ENCODE measurements at regions not wholly inside any gene's neighbourhood (a gene's known extent, or its start where the extent isn't known, plus 50 kb on each side); places are given as distances from the start of the nearest gene placed in this dataset.

GRCh38 chr16:73703891-73704290 is 592.7 kb upstream of the PSMD7 start:
- ChIA-PET RAD21 (ENCODE audit: low non-redundant PET in 1 of 2, low total read pairs in 2 of 2, uncharacterized antibody in 2 of 2, unreplicated experiment in 2 of 2) (no interaction called here), POLR2A (no interaction called here), CTCF (no interaction called here)
- intact Hi-C loops (cut with micrococcal nuclease): no loop called here
- Histone ChIP-seq H4K20me1 (ENCODE audit: insufficient read depth) (no peaks in the 10 kb centered on the region), H3K4me3 (replicated peaks in 1 of 2; ENCODE audit: low read depth in 1 of 2, low read length in 2 of 2) (no peak overlapping the region), H3K79me2 (ENCODE audit: insufficient read depth, low read length) (no peaks in the 10 kb centered on the region), H3K27ac (ENCODE audit: low read depth, low read length) (no peak overlapping the region), H2AFZ (ENCODE audit: low read depth, low read length, poor library complexity, severe bottlenecking) (no peak overlapping the region), H3K9me3 (ENCODE audit: control insufficient read depth in 1 of 2, insufficient read depth in 1 of 2, low read depth in 1 of 2, low read length in 2 of 2) (no peaks in the 10 kb centered on the region), H3K27me3 (ENCODE audit: insufficient read depth, low read length) (peaks cover 42% of the 10 kb centered on the region), H3K9ac (ENCODE audit: low read length) (no peak overlapping the region), H3K4me2 (ENCODE audit: low read length) (no peak overlapping the region), H3K9me2 (ENCODE audit: insufficient read depth) (no peaks in the 10 kb centered on the region), H3K4me1 (ENCODE audit: control insufficient read depth in 1 of 2, insufficient read depth in 2 of 2, low read length in 2 of 2) (no peaks in the 10 kb centered on the region), H3K36me3 (ENCODE audit: control insufficient read depth in 1 of 2, insufficient read depth in 2 of 2, low read length in 2 of 2) (no peaks in the 10 kb centered on the region)
- TF ChIP-seq CEBPB (IDR thresholded peaks at IDR 0.05; ENCODE audit: low read depth): no peak
- no peak for TF ChIP-seq EZH2 (IDR thresholded peaks at IDR 0.05)
- TF ChIP-seq ATF3 (IDR thresholded peaks at IDR 0.05): no peak
- no peak for TF ChIP-seq EGR1 (IDR thresholded peaks at IDR 0.05; ENCODE audit: low read depth)
- no peak for TF ChIP-seq SIN3A (IDR thresholded peaks at IDR 0.05; ENCODE audit: low read depth)
- TF ChIP-seq, protein P1, sequence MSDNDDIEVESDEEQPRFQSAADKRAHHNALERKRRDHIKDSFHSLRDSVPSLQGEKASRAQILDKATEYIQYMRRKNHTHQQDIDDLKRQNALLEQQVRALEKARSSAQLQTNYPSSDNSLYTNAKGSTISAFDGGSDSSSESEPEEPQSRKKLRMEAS (IDR thresholded peaks at IDR 0.05): no peak
- TF ChIP-seq ZFX (IDR thresholded peaks at IDR 0.05): no peak
- TF ChIP-seq POLR2AphosphoS5 (IDR thresholded peaks at IDR 0.05; ENCODE audit: low read depth, low read length): no peak
- no peak for TF ChIP-seq JUND (IDR thresholded peaks at IDR 0.05)
- TF ChIP-seq RAD21 (IDR thresholded peaks at IDR 0.05; ENCODE audit: low read depth): no peak
- TF ChIP-seq SRF (IDR thresholded peaks at IDR 0.05; ENCODE audit: low read depth): no peak
- TF ChIP-seq, protein P2, sequence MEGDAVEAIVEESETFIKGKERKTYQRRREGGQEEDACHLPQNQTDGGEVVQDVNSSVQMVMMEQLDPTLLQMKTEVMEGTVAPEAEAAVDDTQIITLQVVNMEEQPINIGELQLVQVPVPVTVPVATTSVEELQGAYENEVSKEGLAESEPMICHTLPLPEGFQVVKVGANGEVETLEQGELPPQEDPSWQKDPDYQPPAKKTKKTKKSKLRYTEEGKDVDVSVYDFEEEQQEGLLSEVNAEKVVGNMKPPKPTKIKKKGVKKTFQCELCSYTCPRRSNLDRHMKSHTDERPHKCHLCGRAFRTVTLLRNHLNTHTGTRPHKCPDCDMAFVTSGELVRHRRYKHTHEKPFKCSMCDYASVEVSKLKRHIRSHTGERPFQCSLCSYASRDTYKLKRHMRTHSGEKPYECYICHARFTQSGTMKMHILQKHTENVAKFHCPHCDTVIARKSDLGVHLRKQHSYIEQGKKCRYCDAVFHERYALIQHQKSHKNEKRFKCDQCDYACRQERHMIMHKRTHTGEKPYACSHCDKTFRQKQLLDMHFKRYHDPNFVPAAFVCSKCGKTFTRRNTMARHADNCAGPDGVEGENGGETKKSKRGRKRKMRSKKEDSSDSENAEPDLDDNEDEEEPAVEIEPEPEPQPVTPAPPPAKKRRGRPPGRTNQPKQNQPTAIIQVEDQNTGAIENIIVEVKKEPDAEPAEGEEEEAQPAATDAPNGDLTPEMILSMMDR (IDR thresholded peaks at IDR 0.05 in 2 of 3, conservative IDR thresholded peaks at IDR 0.05 in 1 of 3; ENCODE audit: borderline replicate concordance in 1 of 3, insufficient read depth in 1 of 3, low read depth in 2 of 3, low read length in 2 of 3): no peak
- no peak for TF ChIP-seq CBX3 (IDR thresholded peaks at IDR 0.05; ENCODE audit: low read depth)
- TF ChIP-seq YY1 (IDR thresholded peaks at IDR 0.05; ENCODE audit: extremely low read depth, insufficient replicate concordance, low read depth, low read length): no peak
- TF ChIP-seq EZH2phosphoT487 (IDR thresholded peaks at IDR 0.05; ENCODE audit: borderline replicate concordance): no peak
- no peak for TF ChIP-seq FOSL1 (IDR thresholded peaks at IDR 0.05; ENCODE audit: low read depth)
- TF ChIP-seq, protein P3, sequence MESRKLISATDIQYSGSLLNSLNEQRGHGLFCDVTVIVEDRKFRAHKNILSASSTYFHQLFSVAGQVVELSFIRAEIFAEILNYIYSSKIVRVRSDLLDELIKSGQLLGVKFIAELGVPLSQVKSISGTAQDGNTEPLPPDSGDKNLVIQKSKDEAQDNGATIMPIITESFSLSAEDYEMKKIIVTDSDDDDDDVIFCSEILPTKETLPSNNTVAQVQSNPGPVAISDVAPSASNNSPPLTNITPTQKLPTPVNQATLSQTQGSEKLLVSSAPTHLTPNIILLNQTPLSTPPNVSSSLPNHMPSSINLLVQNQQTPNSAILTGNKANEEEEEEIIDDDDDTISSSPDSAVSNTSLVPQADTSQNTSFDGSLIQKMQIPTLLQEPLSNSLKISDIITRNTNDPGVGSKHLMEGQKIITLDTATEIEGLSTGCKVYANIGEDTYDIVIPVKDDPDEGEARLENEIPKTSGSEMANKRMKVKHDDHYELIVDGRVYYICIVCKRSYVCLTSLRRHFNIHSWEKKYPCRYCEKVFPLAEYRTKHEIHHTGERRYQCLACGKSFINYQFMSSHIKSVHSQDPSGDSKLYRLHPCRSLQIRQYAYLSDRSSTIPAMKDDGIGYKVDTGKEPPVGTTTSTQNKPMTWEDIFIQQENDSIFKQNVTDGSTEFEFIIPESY (IDR thresholded peaks at IDR 0.05; ENCODE audit: extremely low read depth, insufficient replicate concordance, low read length): no peak
- no peak for TF ChIP-seq SP1 (IDR thresholded peaks at IDR 0.05; ENCODE audit: low read depth)
- no peak for TF ChIP-seq REST (IDR thresholded peaks at IDR 0.05; ENCODE audit: low read depth)
- DNase-seq (ENCODE audit: low read depth, low spot score) (no peak), ATAC-seq (no peak)
- BruUV-seq (replicated peaks): no TSS peak
